ENCODE measurements at regions not wholly inside any gene's neighbourhood (a gene's known extent, or its start where the extent isn't known, plus 50 kb on each side); places are given as distances from the start of the nearest gene placed in this dataset.

GRCh38 chr11:115721296-115721995 lies 217.2 kb upstream of the CADM1 start:
- Histone ChIP-seq H3K9me3 (ENCODE audit: insufficient read depth, low read length) (no peaks in the 10 kb centered on the region), H3K27me3 (ENCODE audit: low read depth, low read length) (no peaks in the 10 kb centered on the region), H3K4me1 (ENCODE audit: low read length) (peaks cover 4% of the 10 kb centered on the region; the same call in 1 of the 2 replicates), H3K79me2 (ENCODE audit: low read length) (no peaks in the 10 kb centered on the region), H3K4me3 (ENCODE audit: low read length) (no peak overlapping the region), H3K9ac (ENCODE audit: low read length) (no peak overlapping the region), H3K27ac (ENCODE audit: low read length) (no peak overlapping the region), H3K4me2 (ENCODE audit: low read length) (no peak overlapping the region), H2AFZ (ENCODE audit: low read depth, low read length) (no peak overlapping the region), H3K36me3 (replicated peaks; ENCODE audit: low read depth, low read length) (no peaks in the 10 kb centered on the region), H4K20me1 (ENCODE audit: insufficient read depth, low read length) (no peaks in the 10 kb centered on the region)
- TF ChIP-seq CTCF (IDR thresholded peaks at IDR 0.05; ENCODE audit: low read depth, low read length): no peak

DNA sequence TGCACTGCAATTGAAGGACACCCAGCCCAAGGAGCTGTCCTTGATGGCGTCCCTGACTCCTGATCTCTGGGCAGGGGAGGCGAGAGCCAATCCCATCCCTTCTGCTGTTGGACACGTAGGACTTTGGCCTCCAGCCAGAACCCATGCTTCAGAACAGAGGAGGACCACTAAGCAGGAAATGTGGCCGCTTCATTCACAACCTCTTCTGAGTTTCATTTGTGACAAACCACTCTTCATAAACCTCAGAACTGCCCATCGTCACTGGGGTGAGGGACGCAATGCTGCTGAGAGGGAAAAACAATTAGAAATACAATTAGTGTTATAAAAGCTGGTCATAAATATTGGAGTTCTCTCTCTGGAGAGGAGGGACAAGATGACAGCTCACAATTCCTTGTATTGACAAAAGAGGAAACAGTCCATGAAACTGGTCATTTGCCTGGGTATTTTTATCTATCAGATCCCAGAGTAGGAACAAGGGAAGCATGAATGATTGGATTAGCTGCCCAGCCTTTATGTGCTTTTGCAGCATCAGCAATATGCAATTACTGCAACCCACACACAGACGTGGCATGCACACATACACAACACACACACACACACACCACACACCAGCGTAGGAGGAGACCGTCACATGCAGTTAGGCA lies 216.5 kb upstream of the CADM1 start:
- Histone ChIP-seq H3K9ac (ENCODE audit: low read length) (no peak overlapping the region), H3K79me2 (ENCODE audit: low read length) (no peaks in the 10 kb centered on the region), H2AFZ (ENCODE audit: low read depth, low read length) (no peak overlapping the region), H3K9me3 (ENCODE audit: insufficient read depth, low read length) (no peaks in the 10 kb centered on the region), H3K4me1 (ENCODE audit: low read length) (peaks cover under 1% of the 10 kb centered on the region; the same call in 1 of the 2 replicates), H3K27ac (ENCODE audit: low read length) (no peak overlapping the region), H4K20me1 (ENCODE audit: insufficient read depth, low read length) (no peaks in the 10 kb centered on the region), H3K36me3 (replicated peaks; ENCODE audit: low read depth, low read length) (no peaks in the 10 kb centered on the region), H3K4me2 (ENCODE audit: low read length) (no peak overlapping the region), H3K27me3 (ENCODE audit: low read depth, low read length) (no peaks in the 10 kb centered on the region), H3K4me3 (ENCODE audit: low read length) (no peak overlapping the region)
- TF ChIP-seq EZH2phosphoT487 (IDR thresholded peaks at IDR 0.05; ENCODE audit: low read depth) (no peak), CTCF (IDR thresholded peaks at IDR 0.05; ENCODE audit: low read depth, low read length) (no peak)

DNA sequence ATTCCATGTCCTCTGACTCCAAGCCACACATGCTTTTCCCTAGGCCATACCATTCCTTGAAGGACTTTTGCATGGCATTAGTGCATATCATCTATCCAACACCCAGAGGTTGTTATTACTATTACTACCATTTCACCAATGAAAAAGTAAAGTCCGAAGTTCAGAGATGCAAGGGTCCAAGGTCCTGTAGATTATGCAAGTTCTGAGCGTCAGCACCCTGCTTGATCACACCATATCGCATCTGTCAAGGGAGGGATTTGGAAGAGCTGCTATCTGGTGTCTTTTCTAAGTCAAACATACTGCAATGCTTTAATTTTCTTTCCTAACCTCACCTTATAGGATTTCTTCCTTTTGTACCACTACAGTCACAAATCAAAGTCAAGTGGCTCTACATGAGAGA lies 214.7 kb upstream of the CADM1 start:
- H3K79me2 ChIP-seq (ENCODE audit: low read length): no peaks in the 10 kb centered on the region
- TF ChIP-seq CTCF (IDR thresholded peaks at IDR 0.05; ENCODE audit: low read depth, low read length): no peak
- TF ChIP-seq EZH2phosphoT487 (IDR thresholded peaks at IDR 0.05; ENCODE audit: low read depth): no peak
- no peak overlapping the region for H3K9ac ChIP-seq (ENCODE audit: low read length)
- H3K27ac ChIP-seq (ENCODE audit: low read length): no peak overlapping the region
- H3K4me3 ChIP-seq (ENCODE audit: low read length): no peak overlapping the region
- H3K27me3 ChIP-seq (ENCODE audit: low read depth, low read length): peaks cover 11% of the 10 kb centered on the region; the same call in 1 of the 2 replicates
- H4K20me1 ChIP-seq (ENCODE audit: insufficient read depth, low read length): no peaks in the 10 kb centered on the region
- no peaks in the 10 kb centered on the region for H3K4me1 ChIP-seq (ENCODE audit: low read length)
- H3K9me3 ChIP-seq (ENCODE audit: insufficient read depth, low read length): no peaks in the 10 kb centered on the region
- H3K4me2 ChIP-seq (ENCODE audit: low read length): no peak overlapping the region
- no peak overlapping the region for H2AFZ ChIP-seq (ENCODE audit: low read depth, low read length)
- H3K36me3 ChIP-seq (replicated peaks; ENCODE audit: low read depth, low read length): no peaks in the 10 kb centered on the region

GRCh38 chr11:115718106-115718505 lies 213.9 kb upstream of the CADM1 start:
- no peaks in the 10 kb centered on the region for H3K9me3 ChIP-seq (ENCODE audit: insufficient read depth, low read length)
- H3K4me3 ChIP-seq (ENCODE audit: low read length): no peak overlapping the region
- H3K27me3 ChIP-seq (ENCODE audit: low read depth, low read length): peaks cover 15% of the 10 kb centered on the region; the same call in 1 of the 2 replicates
- no peak overlapping the region for H3K9ac ChIP-seq (ENCODE audit: low read length)
- no peaks in the 10 kb centered on the region for H3K79me2 ChIP-seq (ENCODE audit: low read length)
- H3K27ac ChIP-seq (ENCODE audit: low read length): no peak overlapping the region
- H3K4me1 ChIP-seq (ENCODE audit: low read length): no peaks in the 10 kb centered on the region
- no peaks in the 10 kb centered on the region for H4K20me1 ChIP-seq (ENCODE audit: insufficient read depth, low read length)
- no peaks in the 10 kb centered on the region for H3K36me3 ChIP-seq (replicated peaks; ENCODE audit: low read depth, low read length)
- no peak overlapping the region for H3K4me2 ChIP-seq (ENCODE audit: low read length)
- no peak for TF ChIP-seq CTCF (IDR thresholded peaks at IDR 0.05; ENCODE audit: low read depth, low read length)
- no peak for TF ChIP-seq EZH2phosphoT487 (IDR thresholded peaks at IDR 0.05; ENCODE audit: low read depth)
- no peak overlapping the region for H2AFZ ChIP-seq (ENCODE audit: low read depth, low read length)

All from OCI-LY3 (cell line).